NT2/D1 (cell line): ENCODE measurements at regions not wholly inside any gene's neighbourhood (a gene's known extent, or its start where the extent isn't known, plus 50 kb on each side); places are given as distances from the start of the nearest gene placed in this dataset.
"Not testable (repeated sequence)": the region's sequence is repeated elsewhere in the genome, so short reads cannot be mapped to it uniquely, and the experiment has no call there.

ENCODE experiments used
- SUZ12 ChIP-seq: IDR thresholded peaks from 2 replicates; pipeline ENCODE4 v1.6.1; 2011; ENCODE audit not compliant: insufficient read length, insufficient read depth; ENCODE audit errors: extremely low read depth
- YY1 ChIP-seq: IDR thresholded peaks from 2 replicates; pipeline ENCODE4 v1.6.1; 2011; ENCODE audit not compliant: insufficient read length, insufficient read depth
- ZNF274 ChIP-seq: IDR thresholded peaks from 2 replicates; pipeline ENCODE4 v1.6.1; 2011; ENCODE audit warnings: mild to moderate bottlenecking, low read depth, low read length

DNA sequence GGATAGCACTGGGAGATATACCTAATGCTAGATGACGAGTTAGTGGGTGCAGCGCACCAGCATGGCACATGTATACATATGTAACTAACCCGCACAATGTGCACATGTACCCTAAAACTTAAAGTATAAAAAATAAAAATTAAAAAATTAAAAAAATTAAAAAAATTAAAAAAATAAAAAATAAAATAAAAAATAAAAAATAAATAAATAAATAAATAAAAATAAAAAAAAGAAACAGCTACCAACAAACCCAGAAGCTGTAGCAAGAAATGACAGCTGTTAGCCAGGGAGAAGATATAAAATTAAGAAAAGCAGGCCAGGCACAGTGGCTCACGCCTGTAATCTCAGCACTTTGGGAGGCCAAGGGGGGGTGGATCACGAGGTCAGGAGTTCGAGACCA is 361.3 kb upstream of the ATP11B start:
- not testable (repeated sequence) for TF ChIP-seq ZNF274, YY1, SUZ12
